NCI-H526 (cell line): ENCODE measurements at regions not wholly inside any gene's neighbourhood (a gene's known extent, or its start where the extent isn't known, plus 50 kb on each side); places are given as distances from the start of the nearest gene placed in this dataset.
"Not testable (repeated sequence)": the region's sequence is repeated elsewhere in the genome, so short reads cannot be mapped to it uniquely, and the experiment has no call there.

Experiments
- DNase-seq, 2 experiments: peaks; one replicate each; lab custom pipeline; 2025; lab: John Stamatoyannopoulos, UW

DNA sequence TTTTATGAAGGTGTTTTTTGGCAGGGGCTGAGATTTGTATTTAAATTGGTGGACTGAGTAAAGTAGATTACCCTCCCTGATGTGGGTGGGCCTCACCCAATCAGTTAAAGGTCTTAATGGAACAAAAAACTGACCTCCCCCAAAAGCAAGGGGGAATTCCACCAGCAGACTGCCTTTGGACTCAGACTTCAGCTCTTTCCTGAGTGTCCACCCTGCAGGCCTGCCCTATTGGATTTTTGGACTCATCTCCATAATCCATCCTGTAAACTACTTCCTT lies 228.4 kb upstream of the CAND1 start:
- no peak for DNase-seq

GRCh38 chr12:67042697-67043131 lies 226.4 kb upstream of the CAND1 start:
- DNase-seq = no peak

DNA sequence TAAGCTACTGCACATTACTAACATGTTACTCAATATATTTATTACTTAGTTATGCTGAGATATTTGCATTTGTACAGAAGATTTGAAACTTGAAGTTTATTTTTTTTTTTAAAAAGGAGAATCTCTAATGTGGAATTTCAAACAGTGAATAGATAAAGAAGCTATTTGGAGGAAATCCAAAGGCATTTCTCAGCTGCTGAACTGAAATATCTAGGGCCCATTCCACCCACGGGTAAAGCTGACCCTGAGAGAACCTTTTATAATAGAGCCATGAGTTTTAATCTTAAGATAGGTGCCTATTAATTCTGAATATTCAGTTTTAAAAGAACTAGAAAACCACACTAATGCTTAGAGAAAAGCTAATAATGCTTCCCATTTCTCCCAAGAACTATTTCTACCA lies 225.4 kb upstream of the CAND1 start:
- no peak for DNase-seq

DNA sequence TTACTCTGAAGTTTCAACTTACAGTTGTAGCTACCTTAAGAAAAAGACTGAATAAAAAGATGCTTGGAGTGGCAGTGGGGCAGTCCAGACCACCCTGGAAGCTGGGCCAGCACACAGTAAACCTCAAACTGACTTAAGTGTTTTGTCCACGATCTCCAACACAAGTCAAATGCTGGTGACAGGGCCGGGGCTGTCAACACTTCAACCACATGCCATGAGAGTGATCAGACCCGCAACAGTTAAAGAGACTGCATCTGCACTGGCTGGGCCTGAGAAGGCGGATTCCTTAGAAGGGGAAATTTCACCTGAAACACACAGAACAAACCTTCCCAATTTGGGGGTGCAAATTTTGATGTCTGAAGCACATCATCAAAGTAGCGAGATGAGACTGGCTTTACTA lies 223.5 kb upstream of the CAND1 start:
- DNase-seq = no peak

- DNase-seq = no peak
Measured at GRCh38 chr12:67046062-67046461, 223.1 kb upstream of the CAND1 start.

- no peak for DNase-seq
Measured at GRCh38 chr12:67047634-67048033, 221.5 kb upstream of the CAND1 start.

GRCh38 chr12:67048371-67048770 lies 220.8 kb upstream of the CAND1 start:
- no peak for DNase-seq

DNA sequence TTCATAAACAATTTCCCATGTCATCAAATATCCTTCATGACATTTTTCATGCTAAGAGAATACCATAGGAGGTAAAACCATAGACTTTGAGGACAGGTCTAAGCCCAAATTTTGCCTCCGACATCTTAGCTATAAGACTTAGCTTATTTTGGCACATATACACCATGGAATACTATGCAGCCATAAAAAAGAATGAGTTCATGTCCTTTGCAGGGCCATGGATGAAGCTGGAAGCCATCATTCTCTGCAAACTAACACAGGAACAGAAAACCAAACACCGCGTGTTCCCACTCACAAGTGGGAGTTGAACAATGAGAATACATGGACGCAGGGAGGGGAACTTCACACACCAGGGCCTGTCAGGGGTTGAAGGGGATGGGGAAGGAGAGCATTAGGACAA lies 220.0 kb upstream of the CAND1 start:
- DNase-seq = not testable (repeated sequence)

DNA sequence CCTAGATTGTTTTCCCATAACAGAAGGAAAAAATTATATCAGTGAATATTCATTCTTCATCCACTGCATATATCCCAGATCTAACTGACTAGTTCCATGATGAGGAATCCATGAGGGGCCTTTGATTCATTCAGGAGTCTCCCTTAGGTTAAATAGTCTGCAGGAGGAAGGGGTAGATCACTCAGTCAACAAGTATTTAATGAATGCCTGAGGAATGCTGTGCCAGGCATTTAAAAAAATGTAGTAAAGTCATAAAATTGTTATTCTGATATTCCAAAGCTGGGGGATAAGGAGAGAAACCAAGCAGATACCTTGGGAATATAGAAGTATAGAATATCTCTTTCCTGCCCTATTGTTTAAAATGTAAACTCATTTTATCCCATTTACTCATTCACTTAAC lies 216.2 kb upstream of the CAND1 start:
- DNase-seq = no peak

DNA sequence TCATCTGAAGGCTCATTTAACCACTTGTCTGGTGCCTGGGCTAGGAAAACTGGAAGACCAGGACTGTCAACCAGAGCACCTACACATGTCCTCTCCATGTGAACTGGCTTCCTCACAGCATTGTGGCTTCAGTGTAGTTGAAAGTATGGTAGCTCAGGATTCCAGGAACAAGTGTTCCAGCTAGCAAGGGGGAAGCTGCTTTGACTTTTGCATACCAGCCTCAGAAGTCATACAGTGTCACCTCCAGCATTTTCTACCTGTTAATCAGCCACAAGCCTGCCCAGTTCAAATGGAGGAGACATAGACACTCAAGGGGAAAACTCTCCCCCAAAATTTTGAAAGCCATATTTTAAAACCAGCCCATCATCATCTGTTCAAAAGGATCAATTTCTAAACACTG lies 212.8 kb upstream of the CAND1 start:
- DNase-seq = no peak

GRCh38 chr12:67057072-67057471 lies 212.1 kb upstream of the CAND1 start:
- no peak for DNase-seq

GRCh38 chr12:67062193-67062592 lies 207.0 kb upstream of the CAND1 start:
- no peak for DNase-seq

DNA sequence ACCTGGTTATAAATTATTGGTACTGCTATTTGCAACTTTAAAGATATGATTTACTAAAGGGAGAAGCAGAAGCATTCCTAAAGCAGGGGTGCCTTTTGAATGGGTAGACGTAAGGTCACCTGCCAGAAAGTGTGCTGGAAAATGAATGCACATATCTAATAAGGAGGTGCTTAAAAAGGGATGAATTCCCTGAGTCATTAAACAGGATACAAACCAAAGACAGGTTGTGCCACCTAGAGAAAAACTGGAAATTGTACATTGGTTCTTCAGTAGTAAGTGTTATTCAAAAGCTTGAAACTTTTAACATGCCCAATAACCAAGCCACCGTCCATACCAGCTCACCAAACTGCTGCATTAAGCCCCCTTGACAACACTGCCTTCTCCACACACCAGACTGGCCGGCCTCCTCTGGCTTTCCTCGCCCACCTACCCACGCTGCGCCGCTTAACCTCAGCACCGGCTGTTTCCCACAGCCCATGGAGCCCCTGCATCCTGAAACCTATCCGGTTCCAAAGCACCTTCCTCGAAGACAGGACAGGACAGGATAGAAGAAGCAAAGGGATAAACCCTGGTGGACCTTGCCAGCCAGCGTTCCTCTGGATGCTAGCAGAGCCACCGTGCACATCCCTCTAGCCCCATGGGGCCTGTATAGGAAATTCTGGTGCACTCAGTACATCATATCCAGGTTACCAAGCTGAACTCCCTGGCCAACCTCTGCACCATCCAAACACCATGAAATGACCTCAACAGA lies 201.5 kb upstream of the CAND1 start:
- DNase-seq = peak in 1 of 2 experiments; percentile 16

- DNase-seq = peak in 1 of 2 experiments; percentile 29
Measured at GRCh38 chr12:67068204-67068731, 200.9 kb upstream of the CAND1 start.

DNA sequence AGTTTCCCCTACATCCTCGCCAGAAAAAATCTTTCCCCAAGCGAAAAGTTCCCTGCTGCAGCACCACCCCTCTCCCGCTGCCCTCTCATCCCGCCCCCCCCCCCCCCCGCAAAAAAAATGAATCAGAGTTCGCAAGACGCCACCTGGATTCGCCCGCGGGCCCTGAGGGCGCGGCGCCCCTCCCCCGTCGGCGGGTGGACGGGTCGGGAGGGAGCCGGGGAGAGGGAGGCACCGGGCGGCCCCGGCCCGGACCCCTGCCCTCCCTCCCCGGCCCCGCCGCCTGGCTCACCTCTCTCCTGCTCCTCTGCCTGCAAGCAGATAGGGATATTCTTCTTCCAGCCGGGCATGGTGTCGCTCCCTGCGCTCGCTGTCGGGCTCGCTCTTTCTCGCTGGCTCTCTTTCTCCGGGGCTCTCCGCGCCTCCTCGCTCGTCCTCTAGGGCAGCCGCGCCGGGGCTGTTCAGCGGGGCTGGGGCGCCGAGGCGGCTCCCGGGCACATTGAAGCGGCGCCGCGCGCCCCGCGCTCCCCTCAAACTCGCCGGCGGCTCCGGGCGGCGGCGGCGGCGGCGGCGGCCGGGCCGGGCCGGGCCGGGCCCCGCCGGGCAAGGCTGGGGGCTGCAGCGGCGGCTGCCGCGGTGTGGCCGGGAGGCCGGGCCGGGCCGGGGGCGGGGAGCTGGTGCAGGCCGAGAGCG lies 200.3 kb upstream of the CAND1 start:
- DNase-seq = peak; percentile 12 to 83

DNA sequence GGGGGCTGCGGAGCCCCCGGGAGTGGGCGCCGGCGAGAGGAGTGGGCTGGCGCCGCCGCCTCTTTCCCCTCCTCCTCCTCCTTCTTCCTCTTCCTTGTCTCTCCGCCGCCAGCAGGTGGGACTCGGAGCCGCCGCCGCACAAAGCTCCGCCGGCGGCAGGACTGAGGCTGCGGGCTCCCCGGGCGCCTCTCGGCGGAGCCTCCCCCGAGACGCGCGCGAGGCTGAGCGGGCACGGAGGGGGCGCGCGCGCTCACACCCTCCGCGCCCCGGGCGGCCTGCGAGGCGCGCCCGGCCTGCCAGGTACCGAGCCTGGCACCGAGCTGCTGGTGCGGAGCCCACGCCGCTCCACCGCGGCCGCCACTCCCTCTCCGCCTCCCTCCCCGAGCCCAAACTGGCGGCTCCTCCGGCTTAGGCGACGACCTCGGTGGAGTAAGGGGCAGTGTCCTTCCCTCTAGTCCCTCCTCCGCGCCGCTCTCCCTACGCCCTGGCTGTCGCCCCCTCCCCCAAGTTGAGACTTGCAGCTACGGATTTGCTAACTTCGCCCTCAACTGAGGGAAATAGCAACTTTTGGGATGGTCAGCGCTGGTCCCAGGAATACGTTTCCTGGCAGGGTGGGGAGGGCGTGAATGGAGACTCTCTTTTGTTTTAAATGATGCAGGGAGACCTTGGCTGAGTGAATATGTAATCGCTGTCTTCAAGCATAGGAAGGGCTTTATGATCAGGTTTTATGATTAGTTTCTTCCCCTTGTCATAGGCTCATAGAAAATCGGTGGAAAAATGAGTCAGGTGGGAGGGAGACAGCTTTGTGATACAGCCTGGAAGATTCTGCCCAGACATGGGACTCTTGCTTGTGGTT lies 199.5 kb upstream of the CAND1 start:
- DNase-seq = peak in 1 of 2 experiments; percentile 83

GRCh38 chr12:67070307-67070600 lies 198.9 kb upstream of the CAND1 start:
- DNase-seq = no peak

- no peak for DNase-seq
Measured at GRCh38 chr12:67070604-67071003, 198.6 kb upstream of the CAND1 start.

DNA sequence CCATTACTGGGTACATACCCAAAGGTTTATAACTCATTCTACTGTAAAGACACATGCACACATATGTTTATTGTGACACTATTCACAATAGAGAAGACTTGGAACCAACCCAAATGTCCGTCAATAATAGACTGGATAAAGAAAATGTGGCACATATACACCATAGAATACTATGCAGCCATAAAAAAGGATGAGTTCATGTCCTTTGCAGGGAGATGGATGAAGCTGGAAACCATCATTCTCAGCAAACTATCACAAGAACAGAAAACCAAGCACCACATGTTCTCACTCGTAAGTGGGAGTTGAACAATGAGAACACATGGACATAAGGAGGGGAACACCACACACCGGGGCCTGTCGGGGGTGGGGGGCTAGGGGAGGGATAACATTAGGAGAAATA lies 196.9 kb upstream of the CAND1 start:
- not testable (repeated sequence) for DNase-seq

DNA sequence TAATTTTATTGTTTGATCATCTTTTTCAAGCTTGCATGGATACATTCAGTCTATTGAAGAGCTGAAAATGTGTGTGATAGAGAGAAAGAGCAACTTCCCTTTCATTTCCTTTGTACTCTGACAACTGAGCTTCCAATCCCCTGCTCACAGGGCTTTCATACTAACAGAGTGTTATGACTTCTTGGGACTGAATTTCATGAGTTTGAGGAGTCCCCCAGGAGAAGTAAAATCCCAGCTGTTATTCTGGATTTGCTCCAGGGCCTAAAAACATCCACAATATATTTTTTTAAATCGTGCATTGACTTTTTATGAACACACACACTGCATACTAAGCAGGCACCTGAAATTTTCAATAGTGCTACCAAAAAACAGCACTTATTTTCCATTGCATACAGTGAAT lies 195.8 kb upstream of the CAND1 start:
- no peak for DNase-seq

GRCh38 chr12:67074072-67074471 lies 195.1 kb upstream of the CAND1 start:
- no peak for DNase-seq

DNA sequence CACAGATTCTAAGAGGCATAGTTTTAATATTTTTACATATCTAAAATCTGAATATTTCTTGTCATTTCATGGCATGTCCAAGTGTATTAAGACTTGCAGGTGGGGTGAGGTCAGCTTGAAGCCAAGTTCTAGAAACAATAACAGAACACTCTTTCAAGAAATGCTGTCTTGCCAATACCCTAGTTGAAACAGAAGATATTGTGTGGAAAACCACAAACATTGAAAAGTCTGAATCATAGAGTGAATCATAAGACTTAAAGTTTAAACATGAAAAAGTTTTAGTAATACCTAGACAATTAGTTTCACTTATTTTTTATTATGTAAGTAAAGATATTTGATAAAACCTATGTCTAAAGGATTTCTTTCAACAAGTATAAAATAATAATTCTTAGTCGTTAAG lies 191.5 kb upstream of the CAND1 start:
- no peak for DNase-seq

DNA sequence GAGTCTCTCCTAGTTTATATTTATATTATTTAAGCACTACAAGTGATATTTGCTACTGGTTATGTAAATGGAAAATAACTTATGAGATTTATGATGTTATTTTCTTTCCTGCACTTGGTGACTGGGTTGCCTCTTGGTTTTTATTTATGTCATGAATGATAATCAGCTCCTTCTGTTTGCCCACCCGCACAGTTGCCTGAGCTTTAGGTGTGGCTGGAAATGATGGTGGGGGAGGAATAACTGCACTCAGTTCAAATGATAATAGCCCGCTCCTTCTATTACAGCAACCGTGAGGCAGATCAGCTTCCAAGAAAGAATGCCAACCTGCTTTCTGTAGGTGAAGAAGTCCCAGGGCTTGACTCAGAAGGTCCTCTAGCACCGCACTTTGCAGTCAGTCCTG lies 190.2 kb upstream of the CAND1 start:
- peak; percentile 5 to 11 for DNase-seq
